H4 (cell line): ENCODE measurements at regions not wholly inside any gene's neighbourhood (a gene's known extent, or its start where the extent isn't known, plus 50 kb on each side); places are given as distances from the start of the nearest gene placed in this dataset.
"Not testable (repeated sequence)": the region's sequence is repeated elsewhere in the genome, so short reads cannot be mapped to it uniquely, and the experiment has no call there.

Experiments
- DNase-seq: peaks from one replicate; pipeline ENCODE4 v3.0.0-alpha.2; 2015; ENCODE audit warnings: low spot score

DNA sequence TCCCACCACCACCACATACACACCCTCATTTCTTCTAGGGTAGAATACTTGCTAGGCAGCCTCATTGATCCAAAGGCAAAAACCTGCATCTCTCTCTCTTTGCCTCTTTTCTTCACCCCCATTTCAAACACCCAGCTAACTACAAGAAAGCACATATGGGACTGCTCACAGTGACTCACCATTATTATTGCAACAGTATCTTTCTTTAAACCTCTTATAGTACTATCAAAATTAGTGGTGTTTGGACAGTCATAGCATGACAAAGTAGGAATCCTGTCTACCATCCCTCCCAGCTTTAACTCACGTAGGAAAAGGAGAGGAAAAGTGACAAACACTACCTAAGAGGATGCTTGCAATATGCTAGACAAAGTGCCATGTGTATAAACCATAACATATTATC, 422.5 kb upstream of the CRIM1 start:
- DNase-seq, result no peak

DNA sequence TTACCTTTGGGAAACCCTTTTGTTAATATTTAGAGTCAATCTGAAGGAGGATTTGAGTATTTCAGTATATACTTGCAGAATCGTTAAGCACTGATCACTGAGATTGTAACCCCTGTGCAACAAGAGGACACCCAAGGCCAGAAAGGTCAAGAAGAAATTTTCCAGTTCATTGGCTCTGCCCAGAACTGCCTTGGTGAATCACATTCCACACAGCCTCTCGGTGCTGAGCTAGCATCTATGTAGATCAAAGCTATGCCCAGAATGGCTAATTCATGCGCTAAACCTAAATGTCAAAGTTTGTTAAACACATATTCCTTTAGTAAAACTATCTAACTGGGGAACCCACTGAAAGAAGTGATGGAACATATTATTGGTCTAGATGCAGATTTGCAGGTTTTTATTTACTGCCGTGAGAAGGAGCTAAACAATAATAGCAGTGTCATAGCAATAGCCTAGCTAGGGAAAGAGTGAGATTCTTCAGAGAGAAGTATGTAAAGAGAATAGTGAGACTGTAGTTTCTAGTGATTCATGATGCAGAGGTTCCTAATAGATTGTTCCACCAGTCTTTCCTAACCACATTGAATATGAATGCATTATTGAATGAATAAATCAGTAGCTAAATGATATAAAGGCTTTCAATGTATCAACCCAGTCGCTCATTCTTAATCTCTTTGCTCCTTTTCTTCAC, 423.2 kb upstream of the CRIM1 start:
- DNase-seq, result no peak

DNA sequence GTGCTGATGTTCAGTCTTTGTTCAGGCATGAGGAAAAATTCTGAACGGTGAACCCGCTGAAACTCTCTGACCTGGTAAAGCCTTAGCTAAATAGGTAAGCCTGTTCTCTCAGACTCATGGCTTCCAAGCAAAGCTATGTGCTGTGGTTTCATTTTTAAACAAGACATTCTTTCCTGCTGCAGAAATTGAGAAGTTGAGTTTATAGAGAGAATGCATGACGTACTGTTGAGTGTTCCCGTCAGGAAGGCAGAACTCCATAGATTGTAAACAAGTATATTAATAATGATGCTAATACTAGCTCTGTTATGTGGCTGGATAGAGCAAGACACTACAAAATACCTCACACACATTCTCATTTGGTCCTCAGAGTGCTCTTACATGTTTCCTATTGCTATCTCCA, 424.0 kb upstream of the CRIM1 start:
- DNase-seq, result no peak

DNA sequence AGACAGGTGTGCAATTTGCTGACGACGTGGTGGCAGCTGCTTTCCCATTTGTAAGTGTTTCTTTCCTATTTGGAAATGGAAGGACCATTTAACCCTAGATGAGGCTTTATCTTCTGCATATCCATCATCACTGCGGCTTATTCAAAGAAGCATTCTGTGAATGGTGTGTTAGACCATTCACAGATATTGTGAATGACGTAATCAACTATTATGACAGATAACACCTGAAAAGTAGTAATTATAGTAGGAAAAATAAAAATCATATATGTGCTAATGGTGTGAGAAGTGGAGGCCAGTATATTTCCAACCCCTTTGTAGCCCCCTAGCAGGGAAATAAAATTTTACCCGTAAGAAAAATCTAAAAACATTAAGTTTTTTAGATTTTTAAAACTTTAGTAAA, 424.5 kb upstream of the CRIM1 start:
- DNase-seq, result no peak

DNA sequence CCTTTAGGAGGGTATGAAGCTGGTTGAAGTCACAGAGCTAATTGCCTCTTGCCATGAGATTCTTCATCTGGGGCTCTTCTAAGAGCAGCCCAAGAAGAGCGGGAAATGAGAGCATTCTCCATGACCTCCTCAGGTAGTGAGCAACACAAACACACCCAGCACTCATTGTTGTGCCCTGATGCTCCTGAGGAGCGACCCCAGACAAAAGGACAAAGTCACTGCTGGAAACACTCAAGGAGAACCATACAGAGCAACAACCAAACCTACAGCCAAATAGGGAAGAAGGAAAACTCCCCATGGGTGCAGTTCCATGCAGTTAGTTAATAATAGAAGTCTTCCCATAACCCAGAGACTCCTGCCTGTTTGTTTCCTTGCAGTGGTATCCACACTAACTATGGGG, 426.0 kb upstream of the CRIM1 start:
- DNase-seq, result no peak

DNA sequence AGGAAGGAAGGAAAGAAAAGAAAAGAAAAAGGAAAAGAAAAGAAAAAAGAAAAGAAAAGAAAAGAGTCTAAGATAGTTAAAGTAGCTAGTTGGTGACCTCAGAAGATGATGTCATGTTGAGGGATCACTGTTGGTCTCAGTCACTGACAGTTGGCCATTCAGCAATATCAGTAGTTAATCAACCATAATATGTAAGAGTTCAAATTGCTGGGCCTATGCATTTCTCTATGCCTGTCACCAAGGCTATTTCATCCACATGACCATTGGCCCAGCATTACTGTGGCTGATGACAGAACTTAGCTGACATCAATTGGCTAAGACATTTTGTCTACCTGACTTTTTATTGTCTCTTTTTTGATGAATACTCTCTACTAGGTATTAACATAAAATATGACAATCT, 435.5 kb upstream of the CRIM1 start:
- DNase-seq, result no peak

DNA sequence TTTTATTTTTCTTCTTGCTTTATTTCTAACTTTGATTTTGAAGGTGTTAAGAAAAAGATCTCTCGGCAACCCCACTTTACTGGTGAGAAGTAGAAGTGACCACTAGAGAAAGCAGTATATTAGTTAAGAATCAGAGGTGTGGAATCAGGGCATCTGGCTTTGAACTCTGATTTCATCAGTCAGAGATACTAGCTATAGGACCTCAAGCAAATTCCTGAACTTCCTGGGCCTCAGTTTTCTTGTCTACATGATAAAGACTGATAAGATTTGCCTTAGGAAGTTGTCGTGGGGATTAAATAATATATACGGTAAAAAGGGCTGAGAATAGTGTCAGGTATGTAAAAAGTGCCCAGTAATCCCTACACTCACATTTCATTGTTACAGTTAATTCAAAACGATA, 440.3 kb upstream of the CRIM1 start:
- no peak for DNase-seq

DNA sequence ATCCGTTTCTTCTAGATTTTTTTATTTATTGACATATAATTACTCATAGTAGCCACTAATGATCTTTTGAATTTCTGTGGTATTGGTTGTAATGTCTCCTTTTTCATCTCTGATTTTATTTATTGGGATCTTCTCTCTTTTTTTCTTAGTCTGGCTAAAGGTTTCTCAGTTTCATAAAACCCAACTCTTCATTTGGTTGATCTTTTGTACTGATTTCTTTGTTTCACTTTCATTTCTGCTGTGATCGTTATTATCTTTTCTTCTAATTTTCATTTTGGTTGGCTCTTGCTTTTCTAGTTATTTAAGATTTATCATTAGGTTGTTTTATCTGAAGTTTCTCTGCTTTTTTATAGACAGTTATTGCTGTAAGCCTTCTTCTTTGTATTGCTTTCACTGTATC, 463.6 kb upstream of the CRIM1 start:
- DNase-seq, result no peak

DNA sequence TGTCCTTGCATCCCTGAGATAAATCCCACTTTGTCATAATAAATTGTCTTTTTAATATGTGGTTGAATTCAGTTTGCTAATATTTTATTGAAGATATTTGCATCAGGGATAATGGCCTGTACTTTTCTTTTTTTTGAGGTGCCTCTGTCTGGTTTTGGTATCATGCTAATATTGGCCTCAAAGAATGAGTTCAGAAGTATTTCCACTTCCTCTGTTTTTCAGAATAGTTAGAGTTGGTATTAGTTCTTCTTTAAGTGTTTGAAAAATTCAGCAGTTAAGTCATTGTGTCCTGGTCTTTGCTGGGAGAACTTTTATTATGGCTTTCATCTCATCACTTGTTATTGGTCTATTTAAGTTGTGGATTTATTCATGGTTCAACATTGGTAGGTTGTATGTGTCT, 464.1 kb upstream of the CRIM1 start:
- DNase-seq, result no peak

DNA sequence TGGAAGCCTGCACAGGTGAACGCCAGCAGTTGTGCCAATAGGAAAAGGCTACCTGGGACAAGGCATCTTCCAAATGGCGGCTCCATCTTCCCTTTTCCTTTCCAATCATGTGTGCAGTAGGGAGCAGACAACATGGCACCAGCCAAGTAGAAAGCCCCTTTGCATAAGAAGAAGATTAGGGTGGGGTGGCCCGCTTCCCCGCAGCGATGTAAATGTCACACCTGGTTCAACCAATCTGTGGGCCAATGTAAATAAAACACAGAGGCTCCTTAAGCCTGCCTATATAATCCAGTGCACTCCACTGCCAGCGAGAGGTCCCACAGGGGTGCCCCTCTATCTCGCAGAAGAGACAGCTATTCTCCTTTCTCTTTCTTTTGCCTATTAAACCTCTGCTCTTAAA, 468.4 kb upstream of the CRIM1 start:
- DNase-seq, result no peak

DNA sequence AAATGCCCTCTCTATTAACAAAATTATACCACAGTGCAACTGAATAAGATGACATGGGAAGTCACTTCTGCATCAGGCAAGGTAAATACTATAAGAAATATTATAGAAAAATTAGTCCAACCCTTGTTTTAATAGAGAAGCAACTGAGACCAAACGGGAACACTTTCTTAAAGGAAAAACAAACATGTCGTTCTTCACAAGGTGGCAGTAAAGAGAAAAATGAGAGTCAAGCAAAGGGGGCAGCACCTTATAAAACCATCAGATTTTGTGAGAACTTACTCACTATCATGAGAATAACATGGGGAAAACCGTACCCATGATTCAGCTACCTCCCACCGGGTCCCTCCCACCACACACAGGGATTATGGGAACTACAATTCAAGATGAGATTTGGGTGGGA, 481.7 kb upstream of the CRIM1 start:
- DNase-seq, result no peak

DNA sequence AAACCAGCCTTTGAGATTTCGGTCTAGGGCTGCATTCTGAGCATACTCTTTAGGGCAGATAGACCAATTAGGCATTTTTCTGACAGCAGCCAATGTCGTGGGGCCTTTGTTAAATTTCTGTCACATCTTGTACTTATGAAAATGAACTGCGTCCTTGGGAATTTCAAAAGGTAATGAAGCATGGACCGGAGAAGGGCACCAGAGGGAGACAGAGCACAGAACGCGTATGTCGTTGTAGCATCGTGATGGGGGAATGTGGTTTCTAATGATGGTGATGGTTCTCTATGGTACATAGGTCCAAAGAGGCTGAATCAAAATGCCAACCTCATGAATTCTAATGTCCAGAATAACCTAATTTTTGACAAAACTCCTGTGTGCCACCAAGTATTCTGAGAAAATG, 483.9 kb upstream of the CRIM1 start:
- DNase-seq, result no peak

DNA sequence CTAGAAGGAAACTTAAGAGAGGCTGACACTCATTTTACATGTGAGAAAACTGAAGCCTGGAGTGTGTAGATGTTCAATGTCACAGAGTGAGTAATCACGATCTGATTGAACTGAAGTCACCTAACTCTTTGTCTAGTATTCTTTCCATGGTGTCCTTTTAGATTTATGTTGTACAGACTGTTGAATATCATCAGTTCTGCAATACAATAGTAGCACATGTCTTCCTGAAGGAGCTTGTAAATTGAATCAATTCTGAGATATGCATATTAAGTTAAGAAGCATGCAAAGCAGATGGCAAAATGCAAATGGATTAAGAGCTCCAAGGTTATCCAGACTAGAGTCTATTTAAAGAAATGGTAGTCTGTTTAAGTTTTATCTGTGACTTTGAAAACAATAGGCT, 484.9 kb upstream of the CRIM1 start:
- no peak for DNase-seq

DNA sequence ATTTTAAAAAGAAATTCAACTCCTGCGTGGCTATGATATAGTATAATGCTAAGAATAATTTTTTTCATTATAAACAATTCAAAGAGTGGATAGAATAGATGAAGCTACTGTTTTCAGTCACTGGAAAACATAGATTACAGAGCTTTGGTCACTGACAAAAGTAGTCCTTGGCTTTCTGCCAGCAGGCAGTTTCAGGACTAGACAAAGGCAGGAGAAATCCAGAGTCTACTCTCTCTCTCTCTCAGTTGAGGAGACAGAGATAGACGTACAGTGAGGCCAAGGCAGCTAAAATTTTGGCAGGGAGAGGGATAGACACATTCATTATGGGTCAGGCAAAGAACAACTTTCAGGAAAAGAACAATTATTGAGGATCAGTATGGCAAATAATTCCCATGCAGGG, 491.4 kb upstream of the CRIM1 start:
- DNase-seq, result no peak

DNA sequence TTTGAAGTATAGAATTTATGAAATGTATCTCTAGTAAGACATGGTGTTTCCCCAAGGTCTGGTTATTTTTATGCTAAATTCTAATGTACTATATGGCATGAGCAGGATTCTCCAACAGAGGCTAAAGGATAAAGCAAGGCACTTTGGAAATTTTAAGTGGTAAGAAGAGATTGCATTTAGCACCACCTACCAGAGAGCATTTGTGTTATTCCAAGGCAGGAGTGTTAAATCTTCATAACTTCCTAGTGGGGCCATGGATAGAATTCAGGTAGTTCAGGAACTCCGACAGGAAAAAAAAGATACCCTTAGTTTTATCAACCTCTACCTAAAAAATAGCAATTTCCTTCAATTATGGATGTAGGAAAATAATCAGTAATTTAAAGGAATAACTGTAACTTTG, 497.4 kb upstream of the CRIM1 start:
- no peak for DNase-seq

DNA sequence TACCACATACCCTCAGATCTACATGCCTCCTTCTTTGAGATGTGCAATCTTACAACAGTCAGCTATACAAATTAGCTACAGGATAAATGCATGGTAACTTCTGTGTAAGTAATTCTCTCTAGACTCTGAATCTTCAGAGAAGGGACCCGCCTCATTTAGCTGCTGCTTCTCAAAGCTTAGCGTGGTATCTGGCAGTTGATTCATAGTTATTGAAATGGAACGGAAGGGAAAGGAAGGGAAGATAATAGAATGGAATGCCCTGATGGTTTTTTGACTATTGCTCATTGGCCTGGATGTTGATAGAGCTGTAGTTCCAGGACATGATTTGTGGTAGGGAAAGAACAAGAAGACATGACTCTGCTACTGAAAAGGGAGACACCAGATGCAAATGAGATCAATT, 498.1 kb upstream of the CRIM1 start:
- DNase-seq, result no peak

DNA sequence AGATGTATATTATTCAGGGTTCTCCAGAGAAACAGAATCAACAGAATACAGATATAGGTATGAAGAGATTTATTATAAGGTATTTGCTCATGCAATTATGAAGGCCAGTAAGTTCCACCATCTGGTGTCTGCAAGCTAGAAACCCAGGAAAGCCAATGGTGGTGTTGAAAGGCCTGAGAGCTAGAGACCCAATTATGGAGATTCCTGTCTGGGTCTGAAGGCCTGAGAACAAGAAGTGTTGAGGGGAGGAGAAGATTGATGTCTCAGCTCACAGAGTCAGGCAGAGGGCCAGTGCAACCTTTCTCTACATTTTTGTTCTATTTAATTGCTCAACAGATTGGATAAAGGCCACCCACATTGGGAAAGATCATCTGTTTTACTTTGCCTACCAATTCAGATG, 524.2 kb upstream of the CRIM1 start:
- no peak for DNase-seq

DNA sequence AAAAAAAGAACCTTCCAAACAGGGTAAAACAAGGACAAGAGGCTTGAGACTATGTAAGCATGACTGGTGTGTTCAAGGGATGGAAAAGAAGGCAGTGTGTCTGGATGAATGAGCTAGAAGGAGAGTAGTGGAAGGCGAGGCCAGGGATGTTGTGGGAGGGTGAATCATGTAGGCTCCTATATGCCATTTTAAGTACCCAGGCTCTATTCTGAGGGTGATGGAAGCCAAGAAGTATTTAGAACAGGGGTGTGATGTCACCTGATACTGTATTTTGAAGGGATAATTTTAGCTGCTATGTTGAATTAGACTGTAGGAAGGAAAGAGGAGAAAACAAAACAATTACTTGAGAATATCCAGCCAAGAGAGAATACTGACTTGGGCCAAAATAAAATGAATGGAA, 524.7 kb upstream of the CRIM1 start:
- DNase-seq, result no peak

DNA sequence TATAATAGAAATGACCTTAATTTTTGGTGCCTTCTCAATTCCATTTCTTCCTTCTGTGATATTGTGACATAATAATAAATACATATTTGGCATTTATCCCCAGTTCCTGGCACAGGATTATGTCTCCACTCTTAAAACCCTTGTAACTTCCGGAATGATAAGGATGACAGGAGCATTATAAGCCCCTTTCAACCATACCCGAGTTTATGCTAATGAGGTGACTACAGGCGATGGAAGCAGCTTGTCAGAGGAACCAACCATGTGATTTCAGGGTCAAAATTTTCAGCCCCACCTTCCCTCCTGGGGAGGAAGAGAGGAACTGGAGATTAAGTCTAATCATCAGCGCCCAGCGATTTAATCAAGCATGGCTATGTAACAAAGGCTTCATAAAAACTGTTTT, 528.5 kb upstream of the CRIM1 start:
- no peak for DNase-seq

DNA sequence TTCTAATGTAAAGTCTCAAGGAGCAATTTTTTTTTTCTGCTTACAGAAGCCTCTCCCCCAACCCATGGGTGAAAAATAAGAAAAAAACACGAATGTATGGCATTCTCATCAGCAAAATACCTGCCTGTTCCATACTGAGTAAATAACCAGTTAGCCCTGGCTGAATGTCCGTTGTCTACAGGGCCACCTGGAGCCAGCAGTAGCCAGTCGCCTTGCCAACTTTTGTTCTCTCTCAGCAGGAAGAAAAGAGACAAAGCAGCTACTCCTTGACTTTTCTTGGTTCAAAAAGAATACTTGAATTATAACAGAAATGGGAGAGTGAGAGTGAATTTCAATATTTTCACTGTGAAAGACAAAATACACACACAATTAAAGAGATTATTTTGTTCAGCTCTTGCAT, 532.9 kb upstream of the CRIM1 start:
- no peak for DNase-seq

DNA sequence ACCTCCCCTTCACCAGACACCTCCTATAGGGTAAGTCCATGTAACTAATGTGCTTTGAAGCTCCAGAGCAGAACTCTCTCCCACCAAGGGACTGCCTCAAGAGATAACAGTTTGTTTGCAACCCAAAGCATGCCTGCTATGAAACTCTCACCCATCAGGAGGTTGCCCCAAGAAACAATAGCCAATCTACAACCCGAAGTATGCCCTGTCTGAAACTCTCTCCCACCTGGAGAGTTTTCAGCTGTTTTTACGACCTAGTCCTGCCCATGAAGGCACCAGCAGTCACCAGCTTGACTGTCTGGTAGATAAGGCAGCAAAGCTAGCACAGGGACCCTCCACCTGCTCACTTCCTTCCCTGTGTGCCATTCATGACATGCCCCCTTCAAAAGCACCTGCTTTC, 533.9 kb upstream of the CRIM1 start:
- DNase-seq, result no peak

DNA sequence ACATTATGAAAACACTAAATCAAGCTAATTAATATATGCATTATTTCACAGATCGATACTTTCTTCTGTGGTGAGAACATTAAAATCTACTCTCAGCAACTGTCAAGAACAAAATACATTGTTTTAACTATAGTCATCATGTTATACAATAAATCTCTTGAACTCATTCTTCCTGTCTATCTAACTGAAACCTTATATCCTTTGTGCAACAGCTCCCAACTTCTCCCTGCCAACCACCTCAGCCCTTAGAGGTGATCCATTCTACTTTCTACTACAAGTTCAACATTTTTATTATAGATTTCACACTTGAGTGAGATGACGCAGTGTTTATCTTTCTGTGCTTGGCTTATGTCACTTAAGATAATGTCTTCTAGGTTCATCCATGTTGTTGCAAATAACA, 535.2 kb upstream of the CRIM1 start:
- no peak for DNase-seq

DNA sequence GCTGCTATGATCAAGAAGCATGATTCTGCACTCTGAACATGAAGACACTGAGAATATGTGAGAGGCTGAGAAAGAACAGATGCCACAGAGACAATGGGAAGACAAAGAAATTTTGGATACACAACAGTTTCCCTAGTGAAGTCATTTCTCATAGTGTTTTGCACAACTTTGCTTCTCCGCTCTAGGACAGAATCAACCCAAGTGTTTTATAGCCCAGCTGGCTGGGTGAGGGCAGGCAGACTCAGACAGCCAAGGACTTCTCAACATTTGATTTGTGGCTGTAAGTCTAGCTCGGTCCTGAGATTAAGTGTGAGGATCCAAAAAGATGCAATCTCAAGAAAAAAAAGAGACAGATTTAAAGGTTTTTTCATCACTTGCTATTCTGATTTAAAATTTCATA, 536.5 kb upstream of the CRIM1 start:
- no peak for DNase-seq

DNA sequence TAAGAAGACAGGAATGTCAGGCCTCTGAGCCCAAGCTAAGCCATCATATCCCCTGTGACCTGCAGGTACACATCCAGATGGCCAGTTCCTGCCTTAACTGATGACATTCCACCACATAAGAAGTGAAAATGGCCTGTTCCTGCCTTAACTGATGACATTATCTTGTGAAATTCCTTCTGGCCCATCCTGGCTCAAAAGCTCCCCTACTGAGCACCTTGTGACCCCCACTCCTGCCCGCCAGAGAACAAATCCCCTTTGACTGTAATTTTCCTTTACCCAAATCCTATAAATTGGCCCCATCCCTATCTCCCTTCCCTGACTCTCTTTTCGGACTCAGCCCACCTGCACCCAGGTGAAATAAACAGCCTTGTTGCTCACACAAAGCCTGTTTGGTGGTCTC, 537.2 kb upstream of the CRIM1 start:
- DNase-seq, result not testable (repeated sequence)

DNA sequence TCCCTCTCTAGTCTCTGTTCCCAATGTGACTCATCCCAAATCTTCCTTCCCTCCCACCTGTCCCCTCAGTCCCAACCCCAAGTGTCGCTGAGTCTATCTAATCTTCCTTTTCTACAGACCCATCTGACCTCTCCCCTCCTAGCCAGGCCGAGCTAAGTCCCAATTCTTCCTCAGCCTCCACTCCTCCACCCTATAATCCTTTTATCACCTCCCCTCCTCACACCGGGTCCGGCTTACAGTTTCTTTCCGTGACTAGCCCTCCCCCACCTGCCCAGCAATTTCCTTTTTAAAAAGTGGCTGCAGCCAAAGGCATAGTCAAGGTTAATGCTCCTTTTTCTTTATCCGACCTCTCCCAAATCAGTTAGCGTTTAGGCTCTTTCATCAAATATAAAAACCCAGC, 541.0 kb upstream of the CRIM1 start:
- DNase-seq, result not testable (repeated sequence)
